HG02981 (cell line): ENCODE measurements at regions not wholly inside any gene's neighbourhood (a gene's known extent, or its start where the extent isn't known, plus 50 kb on each side); places are given as distances from the start of the nearest gene placed in this dataset.

Source experiments
- ATAC-seq: cut with Tn5 transposase; IDR thresholded peaks from one replicate; pipeline ENCODE4 v1.9.1; 2021; ENCODE audit warnings: mild to moderate bottlenecking, moderate library complexity; ENCODE audit not compliant: unreplicated experiment

GRCh38 chr5:93122446-93122845 lies 458.6 kb downstream of the NR2F1-AS1 start:
- no peak for ATAC-seq

DNA sequence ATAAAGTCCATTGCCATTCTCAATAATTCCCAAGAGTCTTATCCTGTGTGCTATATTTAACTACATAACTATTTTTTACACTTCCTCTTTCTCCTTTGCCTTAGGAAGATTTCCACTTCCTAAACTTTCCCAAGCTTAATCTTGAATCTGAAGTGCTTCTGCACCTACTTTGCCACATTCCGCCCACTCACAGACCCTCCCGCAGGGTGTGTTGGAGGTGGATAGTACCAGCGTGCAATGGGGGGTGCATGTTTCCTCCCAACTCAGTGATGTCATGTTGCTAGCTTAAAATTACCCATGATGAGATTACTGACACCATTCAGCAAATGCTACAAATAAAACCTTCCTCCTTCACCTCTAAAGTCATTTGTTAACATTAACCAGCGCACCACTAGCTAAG lies 460.2 kb downstream of the NR2F1-AS1 start:
- no peak for ATAC-seq

DNA sequence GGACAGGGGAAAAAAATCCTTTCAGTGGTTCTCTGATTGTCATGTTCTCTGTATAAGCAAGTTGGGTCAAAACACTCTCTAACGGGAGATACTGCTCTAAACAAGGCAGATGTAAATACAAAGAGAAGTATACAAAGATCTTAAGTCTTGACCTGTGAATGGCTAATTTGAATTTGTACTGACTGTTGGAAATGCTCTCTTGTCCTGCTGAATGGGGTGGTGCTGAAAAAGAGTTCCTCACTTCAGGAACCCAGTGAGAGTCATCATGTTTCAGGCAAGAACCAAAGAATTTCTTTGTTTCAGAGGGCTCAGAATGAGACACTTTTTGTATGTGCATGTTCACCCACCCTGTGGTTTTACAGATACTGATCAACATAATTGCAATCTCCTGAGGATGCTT lies 461.0 kb downstream of the NR2F1-AS1 start:
- ATAC-seq, result no peak

- ATAC-seq, result no peak
Observed at GRCh38 chr5:93117751-93118531, 463.1 kb downstream of the NR2F1-AS1 start.

DNA sequence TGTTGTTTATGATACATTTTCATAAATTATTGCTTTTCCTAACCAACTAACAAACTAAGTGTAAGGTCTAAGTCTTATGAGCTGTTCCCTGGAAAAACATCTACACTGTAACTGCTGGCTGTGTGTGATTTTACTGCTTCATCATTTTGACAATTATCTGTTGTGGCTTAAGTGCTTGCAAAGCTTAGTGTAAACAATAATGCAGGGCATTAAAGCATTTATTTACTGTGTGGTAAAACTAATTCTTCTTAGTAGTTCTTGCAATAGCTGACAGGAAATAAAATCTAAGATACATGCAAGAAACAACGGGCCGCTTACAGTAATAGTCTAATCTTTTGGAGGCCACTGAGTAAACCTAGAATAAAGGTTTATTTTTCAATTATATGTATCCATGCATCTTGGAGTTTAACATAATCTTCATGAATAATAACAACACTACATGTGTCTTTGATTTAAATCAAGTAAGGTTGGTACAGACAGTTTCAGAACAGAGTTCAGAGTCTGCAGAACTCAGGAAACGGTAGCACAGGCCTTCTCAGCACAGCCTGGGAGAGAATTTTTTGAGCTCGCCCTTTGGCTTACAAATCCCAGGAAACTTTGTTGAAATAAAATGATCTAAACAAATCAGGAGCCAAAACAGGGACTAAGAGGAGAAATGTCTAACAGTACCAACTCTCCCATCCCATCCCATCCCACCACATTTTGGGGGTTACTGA lies 473.1 kb downstream of the NR2F1-AS1 start:
- ATAC-seq, result no peak

GRCh38 chr5:93107141-93107540 lies 473.9 kb downstream of the NR2F1-AS1 start:
- no peak for ATAC-seq

- ATAC-seq, result no peak
Observed at GRCh38 chr5:93101661-93102060, 479.4 kb downstream of the NR2F1-AS1 start.

GRCh38 chr5:93100976-93101375 lies 480.0 kb downstream of the NR2F1-AS1 start:
- ATAC-seq, result no peak

DNA sequence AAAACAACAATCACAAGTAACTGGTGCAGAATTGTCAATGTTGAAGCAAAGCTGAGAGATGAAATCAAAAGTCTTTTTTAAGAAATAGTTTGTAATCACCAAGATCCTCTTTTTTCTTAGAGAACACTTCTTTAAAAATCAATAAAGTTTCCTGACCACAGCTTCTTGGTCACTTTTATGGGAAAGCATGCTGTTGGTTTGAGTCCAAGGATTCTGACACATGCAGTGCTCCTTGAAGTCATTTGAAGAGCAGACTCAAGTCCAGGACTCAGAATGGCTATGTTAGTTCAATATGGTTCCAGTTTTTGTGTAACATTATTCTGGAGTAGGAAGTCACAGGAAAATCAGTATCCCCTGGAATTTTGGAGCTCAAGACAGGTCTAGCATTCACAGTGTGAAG lies 480.6 kb downstream of the NR2F1-AS1 start:
- no peak for ATAC-seq

DNA sequence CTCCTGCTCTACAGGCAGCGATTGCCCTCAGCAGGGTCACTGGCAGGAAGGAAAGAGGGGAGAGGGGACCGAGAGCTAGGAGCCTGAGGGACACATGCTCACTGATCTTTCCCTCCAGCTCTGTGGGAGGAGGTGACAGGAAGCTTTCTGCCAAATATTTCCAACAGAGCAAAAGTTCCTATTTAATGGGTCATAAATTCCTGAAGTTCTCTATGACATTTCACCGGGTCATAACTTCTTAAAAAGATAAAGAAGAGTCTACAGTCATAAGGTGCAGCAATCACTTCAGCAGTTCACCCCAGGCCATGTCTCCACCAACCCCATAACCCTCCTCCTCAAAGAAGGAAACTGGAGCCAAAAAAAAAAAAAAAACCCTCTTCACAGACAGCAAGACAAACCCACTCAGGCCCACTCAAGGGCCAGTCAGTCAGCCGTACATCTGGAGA lies 481.1 kb downstream of the NR2F1-AS1 start:
- no peak for ATAC-seq

- no peak for ATAC-seq
Observed at GRCh38 chr5:93096561-93096960, 484.5 kb downstream of the NR2F1-AS1 start.

GRCh38 chr5:93092349-93093105 lies 488.5 kb downstream of the NR2F1-AS1 start:
- ATAC-seq, result no peak

GRCh38 chr5:93090698-93091097 lies 490.3 kb downstream of the NR2F1-AS1 start:
- no peak for ATAC-seq

DNA sequence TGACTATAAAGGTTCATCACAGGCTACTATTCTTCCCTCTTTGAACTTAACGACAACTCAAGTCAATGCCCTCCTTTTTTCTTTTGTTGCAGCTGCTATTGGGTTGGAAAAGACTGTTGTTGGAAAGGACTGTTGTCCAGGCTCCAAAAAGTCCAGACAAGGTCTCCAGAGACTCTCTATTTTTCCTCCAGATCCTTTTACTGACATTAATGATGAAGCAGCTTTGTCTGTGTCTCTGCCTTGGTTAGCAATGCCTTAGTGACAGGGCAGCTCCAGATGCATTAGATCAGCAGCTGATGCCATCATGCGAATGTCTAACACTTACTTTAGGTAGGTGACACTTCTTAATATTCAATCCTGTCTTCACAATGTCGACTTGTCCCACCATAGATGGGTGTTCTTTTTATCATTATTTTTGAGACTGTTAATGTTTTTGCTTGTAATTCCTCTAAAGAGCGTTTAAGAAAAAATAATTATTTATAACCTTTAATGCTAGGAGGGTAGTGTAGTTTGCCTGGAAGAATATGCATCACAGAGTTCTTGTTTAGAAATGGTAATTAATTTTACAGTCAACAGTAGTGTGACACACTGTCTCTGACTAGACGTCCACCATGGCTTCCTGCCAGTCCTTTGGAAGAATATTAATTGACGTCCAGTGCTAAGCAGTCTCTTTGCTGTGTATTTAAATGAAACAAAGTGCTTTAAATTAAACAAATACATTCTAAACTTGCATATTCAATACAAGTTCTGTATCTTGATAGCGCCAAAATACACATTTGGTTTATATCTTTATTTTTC lies 492.2 kb downstream of the NR2F1-AS1 start:
- no peak for ATAC-seq

- ATAC-seq, result no peak
Observed at GRCh38 chr5:93087326-93087725, 493.7 kb downstream of the NR2F1-AS1 start.

DNA sequence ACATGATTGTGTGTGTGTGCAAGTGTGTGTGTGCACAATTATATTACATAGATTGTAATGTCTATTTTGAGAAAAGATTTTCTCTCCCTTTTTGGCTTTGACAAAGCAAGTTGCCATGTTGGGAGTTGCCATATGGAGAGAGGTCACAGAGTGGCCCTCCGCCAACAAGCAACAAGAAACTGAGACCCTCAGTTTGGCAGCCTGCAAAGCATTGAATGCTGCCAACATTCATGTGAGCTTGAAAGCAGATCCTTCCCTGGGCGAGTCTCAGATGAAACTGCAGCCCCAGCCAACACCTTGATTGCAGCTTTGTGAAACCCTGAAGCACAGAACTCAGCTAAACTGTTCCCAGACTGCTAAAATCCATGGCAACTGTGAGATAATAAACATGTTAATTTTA lies 498.0 kb downstream of the NR2F1-AS1 start:
- no peak for ATAC-seq

DNA sequence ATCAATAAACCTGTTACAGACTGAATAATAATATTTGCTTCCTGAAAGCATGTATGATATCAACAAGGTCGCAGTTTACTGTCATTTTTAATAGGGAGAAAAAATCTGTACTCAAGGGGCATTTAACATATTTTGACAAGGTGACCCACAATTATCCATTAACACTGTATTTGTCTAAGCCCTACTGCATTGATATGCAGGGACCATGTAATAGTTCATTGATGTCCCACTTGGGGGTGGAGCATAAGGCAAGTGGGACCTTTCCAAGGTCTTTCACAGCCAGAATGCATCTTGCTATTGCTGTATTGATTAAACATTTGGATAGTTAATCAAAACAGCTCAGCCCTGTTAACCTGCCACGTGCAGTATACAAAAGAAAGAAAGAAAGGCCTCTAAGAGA lies 502.0 kb downstream of the NR2F1-AS1 start:
- no peak for ATAC-seq

DNA sequence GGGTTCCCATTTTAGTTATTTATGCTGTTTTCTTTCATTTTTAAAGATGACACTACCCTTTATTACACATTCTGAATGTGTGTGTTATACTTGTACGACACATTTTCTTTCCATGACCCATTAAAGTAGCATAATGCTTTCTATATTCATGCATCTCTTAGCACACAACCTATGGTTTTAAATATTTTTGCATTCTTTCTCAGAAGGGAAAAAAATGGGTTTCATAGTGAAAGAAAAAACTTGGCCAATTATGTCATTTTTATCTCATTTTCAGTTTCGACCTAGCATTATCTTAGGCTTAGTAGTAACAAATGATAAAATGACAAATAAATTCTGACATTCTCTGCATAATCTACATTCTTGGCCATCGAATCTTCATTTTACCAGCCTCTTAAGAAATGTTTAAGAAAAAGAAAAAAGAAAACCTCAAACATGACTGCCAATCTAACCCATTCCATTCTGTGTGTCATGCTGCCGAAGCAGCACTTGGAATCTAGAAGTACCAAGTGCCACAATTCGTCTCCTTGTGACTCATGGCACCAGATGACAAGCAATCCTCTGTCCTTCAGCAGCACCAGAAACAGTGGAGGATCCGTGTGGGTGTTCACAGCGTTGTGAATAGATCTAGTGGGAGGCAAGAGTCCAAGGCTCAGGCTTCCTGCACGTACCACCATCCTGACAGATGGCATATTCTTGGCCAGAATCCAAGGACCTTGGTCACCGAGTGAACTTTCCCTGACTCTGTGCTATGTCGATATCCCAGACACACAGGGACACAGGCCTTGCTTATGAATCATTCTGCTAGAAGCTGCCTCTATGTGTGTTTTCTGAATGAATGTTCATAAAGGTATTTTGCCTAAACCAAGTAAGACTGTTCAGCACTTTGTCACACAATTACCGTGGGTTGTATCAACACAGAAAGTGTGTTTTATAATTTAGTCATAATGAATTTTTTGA lies 502.7 kb downstream of the NR2F1-AS1 start:
- peak; percentile 65 for ATAC-seq

DNA sequence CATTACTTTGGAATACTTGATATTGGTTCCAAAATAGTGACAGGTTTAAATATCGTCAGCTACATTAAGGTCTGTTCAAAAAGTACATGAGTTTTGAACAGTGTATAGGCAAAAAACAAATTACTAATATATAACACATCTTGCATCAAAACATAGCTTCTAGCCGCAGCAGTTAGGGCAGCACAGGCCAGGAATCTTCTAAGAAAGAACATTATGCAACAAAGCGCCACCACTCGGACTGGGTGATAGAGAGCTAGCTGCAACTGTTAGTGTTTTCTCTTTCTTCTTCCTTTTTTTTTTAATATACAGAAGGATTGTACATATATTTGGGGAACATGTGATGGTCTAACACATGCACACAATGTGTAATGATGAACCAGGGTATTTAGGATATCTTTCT lies 504.5 kb downstream of the NR2F1-AS1 start:
- no peak for ATAC-seq

DNA sequence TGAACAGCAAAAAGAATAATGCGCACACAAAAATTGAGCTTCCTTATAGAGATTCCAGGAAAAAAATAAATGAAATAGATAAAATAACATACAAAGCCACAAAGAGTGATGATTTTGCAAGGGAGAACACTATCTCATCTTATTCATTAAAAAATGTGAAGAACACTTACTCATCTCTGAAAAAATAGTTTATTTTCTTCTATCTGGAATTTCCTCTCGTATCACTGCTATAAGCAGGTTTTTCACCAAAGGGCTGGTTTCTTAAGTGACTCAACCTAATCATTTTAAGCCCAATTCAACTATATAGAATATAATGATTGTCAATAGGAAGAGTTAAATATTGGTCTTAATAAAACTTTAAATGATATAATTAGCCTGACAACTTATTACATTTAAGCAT lies 504.9 kb downstream of the NR2F1-AS1 start:
- ATAC-seq, result no peak
